ENCODE measurements at regions not wholly inside any gene's neighbourhood (a gene's known extent, or its start where the extent isn't known, plus 50 kb on each side); places are given as distances from the start of the nearest gene placed in this dataset.

DNA sequence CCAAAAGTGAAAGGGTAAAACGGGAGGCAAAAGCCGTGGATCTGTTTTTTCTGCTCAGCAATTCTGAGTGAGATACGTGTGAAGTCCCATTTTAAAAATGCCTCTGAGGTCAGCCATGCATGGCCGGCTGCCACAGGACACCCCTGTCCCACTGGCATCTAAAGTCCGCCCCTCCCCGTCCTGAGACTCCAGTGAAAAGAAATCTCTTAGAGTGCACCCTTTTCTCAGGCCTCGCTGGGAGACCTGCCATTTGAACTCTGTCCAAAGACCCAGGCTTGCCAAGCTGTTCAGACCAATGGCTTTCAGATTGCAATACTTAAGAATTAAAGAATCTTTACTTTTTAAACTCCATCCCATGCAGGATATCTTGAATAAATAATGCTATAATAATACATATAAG, 61.0 kb upstream of the SLC24A5 start:
- no peak overlapping the region for H3K27ac Mint-ChIP-seq (ENCODE audit: unreplicated experiment)
- FAIRE-seq (no peak), DNase-seq (ENCODE audit: low read depth) (peak; percentile 47)
- H3K4me2 ChIP-seq (ENCODE audit: low read length): peak overlapping the region; percentile 68
- no peaks in the 10 kb centered on the region for H3K9me3 Mint-ChIP-seq (ENCODE audit: unreplicated experiment)
- H3K4me3 Mint-ChIP-seq (ENCODE audit: unreplicated experiment): no peak overlapping the region
- peak overlapping the region; percentile 38 for H2AFZ ChIP-seq (ENCODE audit: low read depth, low read length)
- no peak overlapping the region for H3K27ac ChIP-seq (ENCODE audit: low read depth, low read length)
- H3K79me2 ChIP-seq (ENCODE audit: insufficient read depth, low read length): no peaks in the 10 kb centered on the region
- peak overlapping the region; percentile 17 for H3K9ac ChIP-seq (ENCODE audit: low read length)
- TF ChIP-seq, protein P1, sequence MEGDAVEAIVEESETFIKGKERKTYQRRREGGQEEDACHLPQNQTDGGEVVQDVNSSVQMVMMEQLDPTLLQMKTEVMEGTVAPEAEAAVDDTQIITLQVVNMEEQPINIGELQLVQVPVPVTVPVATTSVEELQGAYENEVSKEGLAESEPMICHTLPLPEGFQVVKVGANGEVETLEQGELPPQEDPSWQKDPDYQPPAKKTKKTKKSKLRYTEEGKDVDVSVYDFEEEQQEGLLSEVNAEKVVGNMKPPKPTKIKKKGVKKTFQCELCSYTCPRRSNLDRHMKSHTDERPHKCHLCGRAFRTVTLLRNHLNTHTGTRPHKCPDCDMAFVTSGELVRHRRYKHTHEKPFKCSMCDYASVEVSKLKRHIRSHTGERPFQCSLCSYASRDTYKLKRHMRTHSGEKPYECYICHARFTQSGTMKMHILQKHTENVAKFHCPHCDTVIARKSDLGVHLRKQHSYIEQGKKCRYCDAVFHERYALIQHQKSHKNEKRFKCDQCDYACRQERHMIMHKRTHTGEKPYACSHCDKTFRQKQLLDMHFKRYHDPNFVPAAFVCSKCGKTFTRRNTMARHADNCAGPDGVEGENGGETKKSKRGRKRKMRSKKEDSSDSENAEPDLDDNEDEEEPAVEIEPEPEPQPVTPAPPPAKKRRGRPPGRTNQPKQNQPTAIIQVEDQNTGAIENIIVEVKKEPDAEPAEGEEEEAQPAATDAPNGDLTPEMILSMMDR (IDR thresholded peaks at IDR 0.05; ENCODE audit: insufficient read depth, low read depth, low read length): no peak
- no peak for TF ChIP-seq EZH2 (IDR thresholded peaks at IDR 0.05; ENCODE audit: insufficient read depth, low read length)
- no peaks in the 10 kb centered on the region for H3K36me3 Mint-ChIP-seq (ENCODE audit: low read depth, unreplicated experiment)
- H3K27me3 Mint-ChIP-seq (ENCODE audit: low read depth, unreplicated experiment): peaks cover 1% of the 10 kb centered on the region
- peaks cover 3% of the 10 kb centered on the region for H3K4me1 Mint-ChIP-seq (ENCODE audit: low read depth, unreplicated experiment)
- peaks cover 7% of the 10 kb centered on the region for H3K4me1 ChIP-seq (ENCODE audit: insufficient read depth, low read length)
- H4K20me1 ChIP-seq (ENCODE audit: insufficient read depth, low read length): no peaks in the 10 kb centered on the region
- no peaks in the 10 kb centered on the region for H3K27me3 ChIP-seq (ENCODE audit: insufficient read depth, low read length)
- no peaks in the 10 kb centered on the region for H3K9me3 ChIP-seq (ENCODE audit: insufficient read depth, low read depth, low read length)
- no peak overlapping the region for H3K4me3 ChIP-seq (ENCODE audit: insufficient read depth, low read depth, low read length)
- H3K36me3 ChIP-seq (ENCODE audit: insufficient read depth, low read length): no peaks in the 10 kb centered on the region

GRCh38 chr15:48060396-48060795, 60.4 kb upstream of the SLC24A5 start:
- H3K27ac Mint-ChIP-seq (ENCODE audit: unreplicated experiment): no peak overlapping the region
- H3K27ac ChIP-seq (ENCODE audit: low read depth, low read length): no peak overlapping the region

GRCh38 chr15:48061605-48062004, 59.2 kb upstream of the SLC24A5 start:
- Mint-ChIP-seq H3K4me1 (ENCODE audit: low read depth, unreplicated experiment) (peaks cover 3% of the 10 kb centered on the region), H3K4me3 (ENCODE audit: unreplicated experiment) (no peak overlapping the region), H3K27me3 (ENCODE audit: low read depth, unreplicated experiment) (no peaks in the 10 kb centered on the region), H3K27ac (ENCODE audit: unreplicated experiment) (no peak overlapping the region), H3K9me3 (ENCODE audit: unreplicated experiment) (no peaks in the 10 kb centered on the region), H3K36me3 (ENCODE audit: low read depth, unreplicated experiment) (no peaks in the 10 kb centered on the region)
- no peak overlapping the region for H3K27ac ChIP-seq (ENCODE audit: low read depth, low read length)
- H3K4me3 ChIP-seq (ENCODE audit: insufficient read depth, low read depth, low read length): no peak overlapping the region
- H4K20me1 ChIP-seq (ENCODE audit: insufficient read depth, low read length): no peaks in the 10 kb centered on the region
- FAIRE-seq (no peak), DNase-seq (ENCODE audit: low read depth) (no peak)
- no peak overlapping the region for H3K9ac ChIP-seq (ENCODE audit: low read length)
- H3K4me2 ChIP-seq (ENCODE audit: low read length): no peak overlapping the region
- no peaks in the 10 kb centered on the region for H3K9me3 ChIP-seq (ENCODE audit: insufficient read depth, low read depth, low read length)
- peaks cover 7% of the 10 kb centered on the region for H3K4me1 ChIP-seq (ENCODE audit: insufficient read depth, low read length)
- TF ChIP-seq EZH2 (IDR thresholded peaks at IDR 0.05; ENCODE audit: insufficient read depth, low read length): no peak
- TF ChIP-seq, protein P1 (IDR thresholded peaks at IDR 0.05; ENCODE audit: insufficient read depth, low read depth, low read length): no peak
- no peaks in the 10 kb centered on the region for H3K36me3 ChIP-seq (ENCODE audit: insufficient read depth, low read length)
- no peak overlapping the region for H2AFZ ChIP-seq (ENCODE audit: low read depth, low read length)
- no peaks in the 10 kb centered on the region for H3K79me2 ChIP-seq (ENCODE audit: insufficient read depth, low read length)
- no peaks in the 10 kb centered on the region for H3K27me3 ChIP-seq (ENCODE audit: insufficient read depth, low read length)

More at GRCh38 chr15:48060396-48060795, 60.4 kb upstream of the SLC24A5 start:
- Mint-ChIP-seq H3K36me3 (ENCODE audit: low read depth, unreplicated experiment) (no peaks in the 10 kb centered on the region), H3K4me3 (ENCODE audit: unreplicated experiment) (no peak overlapping the region), H3K27me3 (ENCODE audit: low read depth, unreplicated experiment) (peaks cover 1% of the 10 kb centered on the region), H3K4me1 (ENCODE audit: low read depth, unreplicated experiment) (peaks cover 3% of the 10 kb centered on the region), H3K9me3 (ENCODE audit: unreplicated experiment) (no peaks in the 10 kb centered on the region)
- FAIRE-seq (no peak), DNase-seq (ENCODE audit: low read depth) (peak; percentile 22)
- Histone ChIP-seq H4K20me1 (ENCODE audit: insufficient read depth, low read length) (no peaks in the 10 kb centered on the region), H3K9me3 (ENCODE audit: insufficient read depth, low read depth, low read length) (no peaks in the 10 kb centered on the region), H3K4me2 (ENCODE audit: low read length) (no peak overlapping the region), H2AFZ (ENCODE audit: low read depth, low read length) (no peak overlapping the region), H3K4me1 (ENCODE audit: insufficient read depth, low read length) (peaks cover 7% of the 10 kb centered on the region), H3K9ac (ENCODE audit: low read length) (no peak overlapping the region), H3K36me3 (ENCODE audit: insufficient read depth, low read length) (no peaks in the 10 kb centered on the region), H3K27me3 (ENCODE audit: insufficient read depth, low read length) (no peaks in the 10 kb centered on the region), H3K4me3 (ENCODE audit: insufficient read depth, low read depth, low read length) (no peak overlapping the region), H3K79me2 (ENCODE audit: insufficient read depth, low read length) (no peaks in the 10 kb centered on the region)
- no peak for TF ChIP-seq EZH2 (IDR thresholded peaks at IDR 0.05; ENCODE audit: insufficient read depth, low read length)
- TF ChIP-seq, protein P1 (IDR thresholded peaks at IDR 0.05; ENCODE audit: insufficient read depth, low read depth, low read length): no peak
